CD4-positive, alpha-beta T cell treated with Interleukin-17A for 4 hours (primary cell): ENCODE measurements at regions not wholly inside any gene's neighbourhood (a gene's known extent, or its start where the extent isn't known, plus 50 kb on each side); places are given as distances from the start of the nearest gene placed in this dataset.

Experiments used
- DNase-seq: peaks from one replicate; pipeline ENCODE4 v3.0.0-alpha.2; 2020; ENCODE audit warnings: mixed read lengths

DNA sequence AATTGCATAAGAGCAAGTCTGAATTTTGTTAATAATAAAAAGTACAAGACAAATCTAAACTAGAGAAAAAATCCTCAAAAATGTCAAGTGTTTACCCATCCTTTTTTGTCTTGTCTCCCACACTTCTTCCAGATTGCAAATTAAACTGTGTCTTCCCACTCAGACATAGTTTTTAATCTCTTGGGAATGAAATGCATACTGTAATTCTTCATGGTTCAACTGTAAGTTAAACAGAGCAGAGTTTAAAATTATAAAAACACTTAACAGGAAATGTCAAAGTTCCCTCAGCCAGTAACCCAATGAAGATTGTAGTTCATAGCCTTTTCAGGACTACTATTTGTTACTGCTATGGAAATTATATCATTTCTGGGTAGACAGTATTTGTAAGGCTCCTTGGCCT is 171.8 kb downstream of the UBE2E3 start:
- no peak for DNase-seq

DNA sequence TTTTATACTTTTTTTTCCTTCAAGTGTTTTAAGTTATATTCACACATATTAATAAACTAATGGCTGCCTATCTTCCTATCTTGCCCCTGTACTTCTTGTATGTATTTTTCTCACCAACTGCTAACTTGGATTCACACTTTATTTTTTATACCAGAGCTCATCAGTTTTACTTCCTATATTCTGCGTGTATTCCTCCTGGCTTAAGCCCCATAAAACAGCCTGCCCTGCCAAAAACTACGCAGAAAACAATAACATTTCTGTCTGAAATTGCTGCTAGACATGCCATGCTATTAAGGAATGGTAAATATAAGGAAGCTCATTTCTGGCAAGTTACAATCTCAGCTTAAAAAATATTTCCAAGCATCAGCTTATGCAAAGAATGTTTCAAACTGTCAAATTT is 172.3 kb downstream of the UBE2E3 start:
- DNase-seq = no peak

DNA sequence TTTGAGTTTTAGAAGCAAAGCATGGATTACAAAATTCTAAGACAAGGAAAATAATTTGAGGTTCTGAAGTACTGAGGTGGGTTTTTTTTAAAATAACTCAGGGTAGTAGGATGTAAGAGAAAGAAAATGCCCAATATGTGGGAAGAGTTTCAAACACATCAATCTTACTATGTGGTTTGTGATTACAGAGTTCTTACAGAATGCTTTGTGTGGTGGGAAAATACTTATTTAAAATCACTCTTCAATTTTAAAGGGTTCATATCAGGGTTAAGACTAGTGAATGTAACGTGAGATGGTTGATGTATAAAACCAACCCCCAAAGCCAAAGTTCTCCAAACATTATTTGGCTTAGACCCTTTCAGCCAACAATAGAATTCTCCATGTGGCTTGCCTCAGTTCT is 173.5 kb downstream of the UBE2E3 start:
- DNase-seq = no peak

DNA sequence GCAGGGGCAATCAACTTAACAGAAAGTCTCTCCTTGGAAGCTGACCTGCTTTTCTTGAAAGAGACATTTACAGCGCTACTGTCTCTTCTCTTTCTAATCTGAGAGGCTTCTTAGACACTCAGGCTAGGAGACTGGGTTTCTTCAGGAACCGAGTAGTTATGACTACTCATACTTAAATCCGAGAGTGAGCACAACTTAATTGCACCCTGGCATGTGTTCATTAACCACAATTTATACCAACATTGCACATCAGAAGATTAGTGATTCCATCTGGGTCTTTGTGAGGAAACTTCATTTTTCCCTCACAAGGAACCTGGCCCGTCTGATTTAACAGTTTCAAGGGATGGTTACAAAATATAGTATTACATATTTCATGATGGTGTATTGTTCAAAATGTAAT is 176.9 kb downstream of the UBE2E3 start:
- no peak for DNase-seq

DNA sequence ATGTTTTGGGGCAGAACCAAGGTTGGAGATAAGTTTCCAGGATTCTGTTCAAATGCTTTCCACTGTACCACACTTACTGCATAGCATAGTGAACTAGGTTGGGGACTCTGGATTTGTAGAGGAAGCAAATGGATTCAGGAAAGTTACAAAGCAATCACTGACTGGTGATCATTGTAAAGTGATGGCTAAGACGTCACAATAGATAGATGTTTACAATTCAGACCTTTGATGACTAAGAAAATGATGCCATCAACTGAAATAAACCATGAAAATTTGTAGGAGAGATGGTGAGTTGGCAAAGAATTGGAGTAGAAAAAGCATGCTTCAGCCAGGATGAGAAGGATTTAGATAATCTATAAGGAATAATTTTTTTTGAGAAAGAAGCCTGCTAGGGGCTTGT is 178.0 kb downstream of the UBE2E3 start:
- no peak for DNase-seq

DNA sequence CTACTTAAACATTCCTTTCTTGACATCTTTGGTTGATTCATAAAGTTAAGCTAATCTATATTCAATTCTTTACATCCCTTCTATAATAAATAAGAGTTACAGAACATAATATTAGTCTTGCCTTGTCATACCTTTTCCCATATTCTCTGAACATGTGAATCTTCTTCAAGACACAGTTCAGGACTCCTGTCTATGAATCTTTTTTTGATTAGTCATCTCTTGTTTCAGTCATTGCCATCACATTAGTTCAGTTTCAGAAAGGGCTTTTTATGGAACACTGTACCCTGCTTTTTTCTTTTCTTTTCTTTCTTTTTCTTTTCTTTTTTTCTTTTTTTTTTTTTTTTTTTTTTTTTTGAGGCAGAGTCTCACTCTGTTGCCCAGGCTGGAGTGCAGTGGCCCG is 181.2 kb downstream of the UBE2E3 start:
- DNase-seq = no peak

DNA sequence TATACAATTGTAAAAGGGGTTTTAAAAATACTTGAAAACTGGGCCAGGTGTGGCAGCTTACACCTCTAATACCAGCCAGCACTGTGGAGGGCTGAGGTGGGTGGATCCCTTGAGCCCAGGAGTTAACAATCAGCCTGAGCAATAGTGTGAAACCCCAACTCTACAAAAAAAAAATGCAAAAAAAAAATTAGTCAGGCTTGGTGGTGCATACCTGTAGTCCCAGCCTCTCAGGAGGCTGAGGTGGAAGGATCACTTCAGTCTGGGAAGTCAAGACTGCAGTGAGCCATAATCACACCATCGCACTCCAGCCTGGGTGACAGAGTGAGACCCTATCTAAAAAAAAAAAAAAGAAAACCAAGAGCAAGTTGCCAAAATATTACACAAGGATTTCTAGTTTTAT is 182.7 kb downstream of the UBE2E3 start:
- peak; percentile 39 for DNase-seq

DNA sequence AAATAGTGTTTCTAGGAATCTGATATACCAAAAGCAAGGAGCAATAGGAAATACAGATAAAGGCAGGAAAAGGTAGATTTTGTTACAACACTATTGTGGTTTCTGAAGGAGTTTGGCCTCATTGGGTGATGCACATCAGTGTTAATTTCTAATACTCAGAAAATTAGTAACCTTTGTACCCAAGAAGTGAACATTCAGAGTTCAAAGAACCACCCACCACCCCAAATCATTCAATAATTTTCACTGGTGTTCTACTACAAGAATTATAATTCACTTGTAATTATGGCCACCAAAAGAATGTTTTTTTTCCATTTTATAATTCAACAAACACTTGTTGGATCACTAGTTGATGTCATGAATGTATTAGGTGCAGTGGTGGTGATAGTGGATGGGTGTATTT is 183.3 kb downstream of the UBE2E3 start:
- no peak for DNase-seq

DNA sequence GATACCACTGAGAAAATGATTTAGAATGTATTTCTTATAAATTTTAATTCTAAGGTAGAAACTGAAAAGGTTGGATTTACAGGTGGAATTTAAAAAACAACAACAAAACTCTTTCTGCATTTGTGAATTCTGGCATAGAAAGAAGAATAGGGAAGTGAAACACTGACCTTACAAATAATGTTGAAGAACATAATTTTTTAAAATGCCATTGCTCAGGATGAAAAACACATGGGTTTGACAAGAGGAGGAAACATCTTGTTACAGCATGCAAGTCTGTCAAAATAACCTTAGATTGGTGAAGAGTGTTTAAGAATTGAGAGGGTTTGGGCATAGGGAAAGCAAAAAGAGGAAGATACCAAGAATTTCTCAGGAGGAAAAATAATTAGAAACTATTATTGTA is 184.3 kb downstream of the UBE2E3 start:
- no peak for DNase-seq

DNA sequence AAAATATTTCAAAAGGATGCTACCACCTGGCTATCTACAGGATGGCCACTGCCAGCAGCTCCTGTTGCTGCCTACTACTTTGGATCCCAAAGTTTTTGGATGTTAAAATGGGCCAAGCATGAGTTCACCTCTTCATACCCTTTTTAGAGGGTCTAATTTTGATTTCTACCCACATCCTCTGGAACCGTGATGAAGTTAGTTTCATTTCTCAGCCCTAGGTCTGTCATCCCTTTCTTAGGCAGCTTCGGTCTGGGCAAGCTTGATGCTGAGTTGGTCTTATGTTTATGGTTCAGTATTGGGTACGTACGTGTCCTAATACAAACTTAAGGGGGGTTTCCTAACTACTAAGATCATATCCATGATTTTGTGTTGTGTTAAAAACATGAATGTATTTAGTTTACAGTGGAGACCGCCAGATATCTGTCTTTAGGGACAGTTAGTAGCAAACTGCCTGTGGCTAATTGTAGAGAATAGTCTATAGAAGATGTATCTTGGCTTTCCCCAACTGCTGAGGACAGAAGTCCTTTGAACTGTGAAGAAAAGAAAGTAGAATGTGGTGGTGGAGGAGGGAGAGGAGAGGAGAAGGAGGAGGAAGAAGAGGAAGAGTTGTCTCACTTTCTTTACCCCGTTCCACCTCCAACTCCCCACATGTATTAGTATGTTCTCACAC is 184.9 kb downstream of the UBE2E3 start:
- DNase-seq = peak; percentile 45

DNA sequence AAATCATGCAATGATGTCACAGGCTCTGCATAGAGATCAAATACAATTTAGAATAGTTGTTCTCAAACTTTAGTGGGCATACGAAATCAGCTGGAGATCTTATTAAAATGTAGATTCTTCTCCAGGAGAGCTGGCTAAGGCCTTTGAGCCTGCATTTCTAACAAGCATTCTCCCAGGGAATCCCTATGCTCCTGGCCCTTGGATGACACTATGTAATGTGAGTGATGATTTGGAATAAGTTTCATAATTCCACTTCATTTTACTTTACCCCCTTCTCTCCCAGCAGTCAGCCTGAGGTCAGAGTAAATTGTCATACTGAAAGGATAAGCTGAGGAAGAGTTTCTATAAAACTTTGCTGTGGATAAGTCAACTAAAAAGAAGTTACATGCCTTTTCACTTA is 189.1 kb downstream of the UBE2E3 start:
- no peak for DNase-seq

DNA sequence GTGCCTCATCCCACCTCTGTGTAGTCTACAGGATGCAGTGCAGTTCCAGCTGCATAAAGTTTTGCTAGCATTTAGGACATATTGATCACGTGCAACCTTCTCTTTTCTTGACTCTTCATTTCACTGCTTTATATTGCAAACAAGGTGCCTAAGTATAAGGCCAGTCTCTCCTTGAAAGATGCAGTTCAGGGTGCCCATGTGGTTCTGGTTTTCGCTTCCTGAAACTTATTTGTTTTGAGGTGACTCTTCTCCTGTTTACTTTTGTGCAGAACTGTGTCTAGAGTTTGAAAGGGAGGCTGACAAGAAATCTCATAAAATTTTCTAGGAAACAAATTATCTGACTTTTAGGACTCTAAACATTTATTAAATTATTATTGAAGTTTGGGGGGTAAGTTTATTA is 189.9 kb downstream of the UBE2E3 start:
- no peak for DNase-seq

DNA sequence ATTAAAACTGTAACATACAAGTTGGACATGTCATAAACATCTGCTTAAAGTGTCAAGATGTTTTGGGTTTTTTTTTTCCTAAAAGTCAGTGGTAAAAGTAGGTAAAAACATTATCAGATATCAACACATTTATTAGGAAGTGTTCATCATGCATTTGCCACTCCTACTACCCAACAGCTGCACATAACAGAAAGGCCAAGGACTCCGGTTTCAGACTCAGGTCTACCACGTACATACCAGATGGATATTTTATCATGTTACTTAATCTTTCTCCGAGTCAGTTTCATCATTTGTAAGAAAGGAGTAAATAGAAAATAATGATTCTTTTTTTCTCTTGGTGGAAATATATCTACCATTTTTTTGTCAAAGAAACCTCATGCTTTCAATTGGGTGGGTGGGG is 192.3 kb downstream of the UBE2E3 start:
- DNase-seq = no peak

DNA sequence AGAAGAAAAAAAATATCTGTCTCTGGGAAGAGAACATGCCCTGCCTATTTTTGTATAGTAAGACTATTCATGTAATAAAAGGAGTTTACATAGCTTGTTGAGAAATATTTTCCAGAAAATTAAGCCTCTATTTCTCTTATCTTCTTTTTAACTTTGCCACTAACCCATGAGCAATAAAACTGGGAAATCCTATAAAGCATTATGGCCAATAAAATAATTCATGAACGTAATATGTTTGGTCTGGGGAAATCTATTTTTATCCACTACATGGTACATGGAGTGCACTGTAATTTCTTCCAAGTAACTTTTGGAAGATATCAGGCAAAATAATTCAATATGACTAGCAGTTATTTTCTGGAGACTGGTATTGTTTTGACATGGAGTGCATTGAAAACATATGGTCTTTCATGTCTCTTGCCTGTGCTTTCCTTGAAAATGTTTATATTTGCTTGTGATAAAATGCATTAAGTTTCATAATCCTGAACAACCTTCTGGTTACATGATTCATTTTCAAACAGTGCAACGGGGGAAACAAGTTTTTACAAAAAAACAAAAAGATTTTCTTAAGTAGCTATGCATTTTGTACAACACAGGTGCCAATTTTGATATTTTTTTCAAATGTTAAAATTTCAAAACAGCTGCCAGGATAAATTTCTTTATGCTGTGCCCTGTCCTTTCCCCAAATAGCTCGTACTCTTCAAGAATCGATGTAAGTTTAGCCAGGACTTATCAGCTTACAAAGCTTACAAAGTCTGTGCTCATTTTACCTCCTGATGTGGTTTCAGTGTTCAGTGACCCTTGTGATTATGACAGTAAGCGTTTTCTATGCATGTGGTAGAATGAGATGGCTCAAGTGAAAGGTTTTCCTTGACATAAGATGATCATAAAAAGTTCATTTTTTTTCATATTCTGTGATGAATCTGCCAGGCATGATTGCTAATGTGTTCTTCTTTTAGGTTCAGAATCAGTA is 194.5 kb downstream of the UBE2E3 start:
- no peak for DNase-seq

DNA sequence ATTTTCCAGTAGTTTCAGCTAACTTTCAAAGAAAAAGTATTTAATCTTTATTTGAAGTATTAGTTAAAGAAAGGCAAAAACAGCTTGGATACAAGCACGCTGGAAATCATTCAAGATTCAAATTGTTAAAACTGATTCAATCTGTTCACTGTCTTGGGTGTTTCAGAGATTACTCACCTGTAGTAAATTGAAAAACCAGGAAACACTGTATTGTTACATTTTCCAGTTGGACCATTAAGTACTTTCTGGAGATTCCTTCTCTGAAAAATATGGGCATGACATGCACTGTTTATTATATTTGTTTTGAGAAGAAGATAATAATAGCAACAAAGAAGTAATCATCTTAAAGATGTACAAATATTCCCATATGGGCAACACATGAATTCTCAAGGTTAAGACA is 196.1 kb downstream of the UBE2E3 start:
- no peak for DNase-seq

DNA sequence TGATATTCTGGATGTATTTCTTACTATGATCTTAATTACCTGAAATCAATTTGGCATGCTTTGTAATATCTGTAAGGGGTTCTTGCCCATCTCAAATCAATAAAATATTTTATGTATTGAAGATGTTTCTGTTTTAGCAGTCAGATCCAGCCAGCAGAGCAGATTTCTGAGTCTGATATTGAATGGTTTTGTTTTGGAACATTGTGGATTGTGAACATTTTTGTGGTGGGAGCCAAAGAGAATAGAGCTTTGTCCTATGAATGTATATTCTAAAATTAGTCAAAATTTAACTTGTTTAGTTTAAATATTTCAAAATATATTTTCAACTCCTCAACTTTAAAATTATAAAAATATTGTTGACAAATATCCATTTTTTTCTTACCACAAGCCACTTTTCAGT is 197.0 kb downstream of the UBE2E3 start:
- DNase-seq = no peak

DNA sequence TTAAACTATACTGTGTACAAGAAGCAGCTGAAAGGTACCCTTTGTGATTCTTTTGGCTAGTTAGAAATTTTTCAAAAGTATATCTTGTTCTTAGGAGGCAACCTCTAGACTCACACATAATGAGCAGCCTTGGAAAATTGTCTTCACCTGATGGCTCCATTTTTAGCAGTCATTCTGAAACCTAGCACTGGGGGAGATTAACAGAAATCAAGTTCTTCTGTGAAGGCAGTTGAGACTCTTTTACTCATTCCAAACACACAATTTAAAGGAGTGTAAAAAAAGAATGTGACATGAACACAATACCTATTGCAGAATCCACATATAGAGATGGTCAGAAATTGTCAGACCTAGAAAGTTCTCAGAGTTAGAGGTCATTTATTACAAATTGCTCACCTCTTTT is 197.7 kb downstream of the UBE2E3 start:
- no peak for DNase-seq

DNA sequence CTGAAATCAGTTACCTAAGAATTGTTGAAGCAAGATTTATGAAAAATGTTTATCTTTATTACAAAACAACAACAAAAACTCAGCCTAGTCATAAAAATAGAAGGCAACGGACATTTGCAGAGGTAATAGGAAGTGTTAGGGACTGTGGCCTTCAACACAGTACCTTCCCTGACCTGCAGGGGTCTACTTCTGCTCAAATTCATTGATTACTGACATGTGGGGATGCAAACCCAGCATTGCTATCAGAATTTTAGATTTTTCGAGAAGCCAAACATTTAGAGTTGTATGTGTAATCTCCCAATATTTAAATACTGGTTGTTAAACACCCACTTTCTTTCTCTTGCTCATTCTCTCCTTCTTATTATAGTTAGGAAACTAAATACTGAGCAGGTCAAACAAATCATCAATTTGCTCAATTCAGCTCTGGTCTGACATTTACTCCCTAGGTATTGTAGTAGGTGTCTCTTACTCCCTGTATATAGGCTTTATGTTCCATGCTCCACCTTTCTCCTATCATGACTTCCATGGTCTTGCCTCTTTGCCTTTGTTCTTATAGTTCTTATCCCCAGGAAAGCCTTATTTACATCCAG is 198.5 kb downstream of the UBE2E3 start:
- DNase-seq = peak; percentile 61

DNA sequence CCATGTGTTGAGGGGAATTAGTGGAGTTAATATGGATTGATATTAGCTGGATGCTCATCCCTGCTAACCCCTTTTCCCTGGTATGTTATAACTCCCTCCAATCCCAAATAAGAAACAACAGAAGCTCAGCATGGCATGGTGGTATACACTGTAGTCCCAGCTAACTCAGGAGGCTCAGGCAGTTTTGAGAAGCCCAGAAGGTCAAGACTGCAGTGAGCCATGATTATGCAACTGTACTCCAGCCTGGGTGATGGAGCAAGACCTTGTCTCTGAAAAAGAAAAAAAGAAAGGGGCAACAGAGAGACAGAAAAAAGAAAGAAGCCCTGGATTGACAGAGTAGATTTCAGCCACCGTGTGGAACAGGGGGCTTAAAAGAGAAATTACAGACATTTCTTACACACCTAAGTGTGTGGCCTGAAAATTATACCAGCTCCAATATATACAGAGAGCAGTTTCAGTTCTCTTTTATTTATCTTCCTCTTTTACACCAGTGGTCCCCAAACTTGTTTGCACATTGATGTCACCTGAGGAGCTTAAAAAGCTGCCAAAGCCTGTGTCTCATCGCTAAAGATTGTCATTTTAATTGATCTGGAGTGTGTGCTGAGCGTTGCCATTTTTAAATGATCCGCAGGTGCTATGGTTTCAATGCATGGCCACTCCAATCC is 203.6 kb downstream of the UBE2E3 start:
- DNase-seq = no peak

DNA sequence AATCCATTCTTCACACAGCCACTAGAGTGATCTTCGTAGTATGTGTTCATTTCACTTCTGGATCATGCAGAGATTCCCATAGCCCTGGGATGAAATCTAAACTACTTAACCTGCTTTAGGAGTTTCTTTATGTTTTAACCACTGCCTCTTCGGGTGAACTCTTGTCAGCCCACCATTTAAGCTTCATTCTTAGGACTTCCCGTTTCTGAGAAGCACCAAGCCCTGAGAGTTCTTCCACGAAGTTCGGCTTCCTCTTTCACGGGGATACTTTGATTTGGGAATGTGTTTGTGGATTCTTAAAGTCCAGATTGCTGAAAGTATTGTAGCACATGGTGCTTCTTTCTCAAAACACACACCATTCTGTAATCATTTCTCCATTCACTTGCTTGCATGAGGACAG is 205.0 kb downstream of the UBE2E3 start:
- DNase-seq = no peak

DNA sequence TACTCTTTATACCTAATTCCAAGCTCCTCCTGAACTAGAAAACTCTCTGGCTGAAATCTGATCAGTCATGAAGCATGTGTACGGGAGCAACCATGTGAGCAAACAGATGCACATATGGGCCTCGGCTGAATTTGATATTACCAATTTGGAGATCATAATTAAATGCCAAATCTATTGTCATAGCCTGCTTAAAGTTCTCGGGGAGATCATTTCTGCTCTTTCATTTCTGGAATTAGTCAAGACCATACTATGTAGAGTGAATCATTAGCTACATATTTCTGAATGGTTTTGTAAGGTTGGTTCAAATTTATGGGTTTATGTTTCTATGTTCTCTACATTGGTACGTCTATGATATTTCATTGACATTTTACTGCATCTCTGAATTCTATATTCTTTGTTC is 205.5 kb downstream of the UBE2E3 start:
- no peak for DNase-seq

DNA sequence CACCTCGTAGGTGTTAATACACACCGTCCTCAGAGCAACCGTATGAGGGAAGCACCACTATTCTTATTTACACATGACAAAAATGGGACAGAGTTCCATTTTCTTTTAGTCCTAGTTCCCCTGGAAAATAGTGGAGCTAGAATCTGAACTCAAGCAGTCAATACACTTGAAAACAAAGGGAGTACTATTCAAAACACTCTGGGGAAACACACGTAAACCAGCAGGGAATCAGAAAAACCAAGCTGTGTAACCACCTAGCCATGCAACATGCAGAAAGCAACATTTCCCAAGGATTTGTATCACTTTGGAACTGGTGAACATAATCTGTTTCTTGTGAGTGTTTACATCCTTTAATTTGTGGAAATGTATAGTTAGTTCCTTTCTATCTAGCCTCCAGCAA is 208.2 kb downstream of the UBE2E3 start:
- no peak for DNase-seq

DNA sequence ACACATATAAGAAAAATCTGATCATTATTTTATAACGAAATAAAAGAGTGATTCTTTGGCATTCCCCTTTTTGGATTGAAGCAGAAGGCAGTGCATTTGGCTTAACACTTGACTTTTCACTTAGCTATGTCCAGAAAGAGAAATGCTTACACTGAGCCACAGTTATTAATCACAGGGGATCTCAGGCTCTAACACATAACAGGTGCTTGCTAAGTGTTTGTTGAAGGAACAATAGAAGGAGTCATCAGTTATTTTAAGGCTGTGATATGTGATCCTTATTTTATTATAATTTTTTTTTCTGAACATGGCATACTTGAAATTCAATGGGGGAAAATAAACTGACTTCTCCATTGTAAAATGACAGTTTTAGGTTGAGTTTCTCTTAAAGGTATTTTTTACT is 209.5 kb downstream of the UBE2E3 start:
- no peak for DNase-seq

DNA sequence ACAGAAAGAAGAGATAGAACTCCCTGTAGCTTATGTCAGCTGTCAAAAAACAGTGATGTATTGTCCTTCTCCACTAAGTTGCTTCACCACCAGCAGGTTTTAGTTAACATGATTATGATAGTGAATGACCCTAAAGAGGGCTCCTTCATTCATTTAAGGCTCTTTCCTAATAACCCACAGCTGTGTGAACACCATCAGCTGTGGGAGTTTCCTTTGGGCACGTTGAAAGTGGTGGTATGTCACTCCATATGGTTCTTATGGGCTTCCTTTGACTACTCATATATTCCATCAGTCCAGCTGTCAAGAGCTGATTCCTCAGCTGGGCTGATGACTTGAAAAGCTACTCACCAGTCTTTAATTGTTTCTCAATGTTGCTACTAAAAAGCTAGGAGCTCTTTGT is 210.3 kb downstream of the UBE2E3 start:
- DNase-seq = no peak
